ENCODE measurements at regions not wholly inside any gene's neighbourhood (a gene's known extent, or its start where the extent isn't known, plus 50 kb on each side); places are given as distances from the start of the nearest gene placed in this dataset.

GRCh38 chr4:27635936-27636913 is 775.6 kb downstream of the STIM2 start:
- H3K4me1 ChIP-seq (ENCODE audit: insufficient read depth) = no peaks in the 10 kb centered on the region
- Mint-ChIP-seq H3K27me3 (ENCODE audit: insufficient read depth, low read depth, poor library complexity) (no peaks in the 10 kb centered on the region), H3K36me3 (ENCODE audit: low read depth) (no peaks in the 10 kb centered on the region), H3K4me1 (no peaks in the 10 kb centered on the region), H3K27ac (no peak overlapping the region), H3K9me3 (no peaks in the 10 kb centered on the region), H3K4me3 (no peak overlapping the region)
- H3K79me2 ChIP-seq (replicated peaks; ENCODE audit: insufficient read depth) = no peaks in the 10 kb centered on the region
- no peak overlapping the region for H3K27ac ChIP-seq (ENCODE audit: low read depth)
- TF ChIP-seq JUNB (IDR thresholded peaks at IDR 0.05; ENCODE audit: unreplicated experiment) (no peak), EZH2phosphoT487 (IDR thresholded peaks at IDR 0.05; ENCODE audit: unreplicated experiment) (no peak), ZNF331 (CRISPR knock-in tag; IDR thresholded peaks at IDR 0.05; ENCODE audit: low read depth) (no peak), STAT1 (IDR thresholded peaks at IDR 0.05; ENCODE audit: unreplicated experiment) (no peak), NANOG (IDR thresholded peaks at IDR 0.05; ENCODE audit: borderline replicate concordance) (no peak), POLR2AphosphoS5 (IDR thresholded peaks at IDR 0.05; ENCODE audit: low read depth) (no peak), CREB1 (CRISPR knock-in tag; IDR thresholded peaks at IDR 0.05; ENCODE audit: low read depth) (no peak)
- no peaks in the 10 kb centered on the region for H3K9me2 ChIP-seq (ENCODE audit: insufficient read depth)
- H3F3A ChIP-seq (replicated peaks; ENCODE audit: low read depth) = no peaks in the 10 kb centered on the region
- no peak overlapping the region for H2AFZ ChIP-seq
- DNase-seq (ENCODE audit: low spot score) = no peak
- H3K36me3 ChIP-seq (ENCODE audit: insufficient read depth) = no peaks in the 10 kb centered on the region
- ATAC-seq = no peak
- no peak overlapping the region for H3K4me3 ChIP-seq
- no peaks in the 10 kb centered on the region for H4K20me1 ChIP-seq (replicated peaks; ENCODE audit: insufficient read depth)
- no peak overlapping the region for H3K4me2 ChIP-seq
- H3K27me3 ChIP-seq (ENCODE audit: insufficient read depth) = no peaks in the 10 kb centered on the region

- H3K9me2 ChIP-seq (ENCODE audit: insufficient read depth) = no peaks in the 10 kb centered on the region
- H3K79me2 ChIP-seq (replicated peaks; ENCODE audit: insufficient read depth) = no peaks in the 10 kb centered on the region
- no peak overlapping the region for H3K27ac Mint-ChIP-seq
- no peaks in the 10 kb centered on the region for H3K4me1 Mint-ChIP-seq
- no peaks in the 10 kb centered on the region for H3F3A ChIP-seq (replicated peaks; ENCODE audit: low read depth)
- no peaks in the 10 kb centered on the region for H3K27me3 Mint-ChIP-seq (ENCODE audit: insufficient read depth, low read depth, poor library complexity)
- no peaks in the 10 kb centered on the region for H3K36me3 Mint-ChIP-seq (ENCODE audit: low read depth)
- H2AFZ ChIP-seq = no peak overlapping the region
- TF ChIP-seq EZH2 (IDR thresholded peaks at IDR 0.05; ENCODE audit: low read depth, unreplicated experiment) = no peak
- TF ChIP-seq ZNF462 (CRISPR knock-in tag; IDR thresholded peaks at IDR 0.05) = no peak
- TF ChIP-seq POLR2AphosphoS5 (IDR thresholded peaks at IDR 0.05; ENCODE audit: low read depth) = no peak
- TF ChIP-seq NANOG (IDR thresholded peaks at IDR 0.05; ENCODE audit: borderline replicate concordance) = no peak
- TF ChIP-seq JUNB (IDR thresholded peaks at IDR 0.05; ENCODE audit: unreplicated experiment) = no peak
- TF ChIP-seq ZNF114 (CRISPR knock-in tag; IDR thresholded peaks at IDR 0.05) = no peak
- no peak for TF ChIP-seq CREB1 (CRISPR knock-in tag; IDR thresholded peaks at IDR 0.05; ENCODE audit: low read depth)
- no peak for TF ChIP-seq ZNF331 (CRISPR knock-in tag; IDR thresholded peaks at IDR 0.05; ENCODE audit: low read depth)
- TF ChIP-seq CTCF (conservative IDR thresholded peaks at IDR 0.05; ENCODE audit: low read depth in 2 of 2) = no peak
- TF ChIP-seq STAT1 (IDR thresholded peaks at IDR 0.05; ENCODE audit: unreplicated experiment) = no peak
- H4K20me1 ChIP-seq (replicated peaks; ENCODE audit: insufficient read depth) = no peaks in the 10 kb centered on the region
- H3K36me3 ChIP-seq (ENCODE audit: insufficient read depth) = no peaks in the 10 kb centered on the region
- no peak for DNase-seq (ENCODE audit: low spot score)
- no peaks in the 10 kb centered on the region for H3K27me3 ChIP-seq (ENCODE audit: insufficient read depth)
- no peaks in the 10 kb centered on the region for H3K9me3 Mint-ChIP-seq
- H3K4me3 Mint-ChIP-seq = no peak overlapping the region
- no peaks in the 10 kb centered on the region for H3K4me1 ChIP-seq (ENCODE audit: insufficient read depth)
- H3K4me2 ChIP-seq = no peak overlapping the region
- H3K27ac ChIP-seq (ENCODE audit: low read depth) = no peak overlapping the region
- no peak for ATAC-seq
- H3K4me3 ChIP-seq = no peak overlapping the region
These were observed 777.7 kb downstream of the STIM2 start for GRCh38 chr4:27638163-27638915.
